HL-60/S4 (cell line): ENCODE measurements at regions not wholly inside any gene's neighbourhood (a gene's known extent, or its start where the extent isn't known, plus 50 kb on each side); places are given as distances from the start of the nearest gene placed in this dataset.
"Not testable (repeated sequence)": the region's sequence is repeated elsewhere in the genome, so short reads cannot be mapped to it uniquely, and the experiment has no call there.

Experiments
- in situ Hi-C: fragments of 300-500 bp; cut with MboI; formaldehyde crosslinking; loops from 2 replicates; pipeline ENCODE4 v1.14.3; 2022; ENCODE audit warnings: low sequenced_read_pairs

DNA sequence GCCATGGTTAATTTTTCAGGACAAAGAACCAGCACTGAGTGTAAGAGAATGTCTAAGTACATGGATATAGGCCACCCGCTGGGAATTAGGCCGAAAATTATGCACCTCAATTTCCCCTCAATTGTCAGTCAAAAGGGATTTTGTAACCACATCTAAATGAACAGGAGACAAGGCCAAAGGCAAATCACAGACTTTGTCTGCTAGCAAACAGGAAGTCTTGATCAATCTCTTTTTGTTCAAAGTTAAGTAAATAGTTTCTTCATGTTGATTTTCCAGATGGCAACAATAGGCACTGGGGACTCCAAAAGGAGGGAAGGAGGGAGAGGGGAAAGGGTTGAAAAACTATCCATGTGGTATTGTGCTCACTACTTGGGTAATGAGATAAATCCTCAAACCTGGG lies 276.0 kb downstream of the COG6 start:
- in situ Hi-C loops = no loop called here

DNA sequence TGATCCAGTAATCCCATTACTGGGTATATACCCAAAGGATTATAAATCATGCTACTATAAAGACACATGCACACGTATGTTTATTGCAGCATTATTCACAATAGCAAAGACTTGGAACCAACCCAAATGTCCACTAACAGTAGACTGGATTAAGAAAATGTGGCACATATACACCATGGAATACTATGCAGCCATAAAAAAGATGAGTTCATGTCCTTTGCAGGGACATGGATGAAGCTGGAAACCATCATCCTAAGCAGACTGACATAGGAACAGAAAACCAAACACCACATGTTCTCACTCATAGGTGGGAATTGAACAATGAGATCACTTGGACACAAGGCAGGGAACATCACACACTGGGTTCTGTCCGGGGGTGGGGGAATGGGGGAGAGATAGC lies 277.1 kb downstream of the COG6 start:
- in situ Hi-C loops = not testable (repeated sequence)

DNA sequence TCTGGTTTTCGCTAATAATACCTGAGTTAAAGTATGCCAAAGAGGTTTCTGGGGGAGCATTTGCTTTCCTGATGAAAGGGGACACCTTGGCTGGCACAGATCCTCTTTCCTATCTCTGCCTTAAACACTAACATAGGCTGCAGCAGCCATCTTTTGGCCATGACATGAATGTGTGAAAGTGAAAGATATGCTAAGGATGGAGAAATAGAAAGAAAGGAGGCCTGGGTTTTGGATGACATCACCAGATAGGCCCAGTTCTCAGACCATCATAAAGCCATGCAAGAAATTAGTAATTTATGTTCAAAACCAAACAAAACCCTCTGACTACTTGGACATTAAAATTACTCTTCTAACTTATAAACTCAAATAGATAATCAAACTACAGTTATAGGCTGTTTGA lies 279.7 kb downstream of the COG6 start:
- in situ Hi-C loops = no loop called here

DNA sequence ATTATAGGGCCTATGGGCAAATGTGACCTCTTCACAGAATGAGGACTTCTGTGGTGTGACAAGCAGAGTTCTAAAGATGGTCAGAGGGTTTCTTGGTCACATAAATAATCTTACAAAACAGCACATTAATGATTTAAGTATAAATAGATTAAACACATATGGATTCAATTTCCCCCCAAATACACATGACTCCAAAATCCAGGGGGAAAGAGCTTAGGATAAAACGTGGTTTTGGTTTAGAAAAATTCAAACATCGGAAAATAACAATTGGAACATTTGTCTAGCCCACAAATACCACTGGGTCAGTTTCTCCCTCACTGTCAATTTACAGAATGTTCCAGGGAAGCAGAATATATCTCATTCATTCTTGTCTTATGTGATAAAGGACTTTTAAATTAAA lies 283.1 kb downstream of the COG6 start:
- in situ Hi-C loops = no loop called here

DNA sequence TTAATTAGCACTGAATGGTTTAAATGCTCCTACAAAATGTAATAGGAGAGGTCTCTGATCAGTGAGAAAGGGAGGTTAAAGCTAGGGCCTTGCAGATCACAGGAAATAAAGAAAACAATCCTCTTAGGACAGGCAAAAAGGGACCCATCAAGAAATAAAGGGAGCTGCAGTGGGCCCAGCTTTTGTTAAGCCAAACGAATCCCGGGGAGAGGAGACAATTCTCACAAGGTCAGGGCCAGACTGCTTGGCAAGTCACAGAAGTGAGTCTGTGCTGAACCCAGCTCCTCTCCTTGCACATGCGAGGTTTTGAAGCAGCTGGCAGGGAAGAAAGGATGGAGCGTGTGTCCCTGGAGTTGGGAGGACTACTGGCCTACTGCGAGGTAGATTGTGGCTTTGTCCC lies 285.8 kb downstream of the COG6 start:
- in situ Hi-C loops = no loop called here

DNA sequence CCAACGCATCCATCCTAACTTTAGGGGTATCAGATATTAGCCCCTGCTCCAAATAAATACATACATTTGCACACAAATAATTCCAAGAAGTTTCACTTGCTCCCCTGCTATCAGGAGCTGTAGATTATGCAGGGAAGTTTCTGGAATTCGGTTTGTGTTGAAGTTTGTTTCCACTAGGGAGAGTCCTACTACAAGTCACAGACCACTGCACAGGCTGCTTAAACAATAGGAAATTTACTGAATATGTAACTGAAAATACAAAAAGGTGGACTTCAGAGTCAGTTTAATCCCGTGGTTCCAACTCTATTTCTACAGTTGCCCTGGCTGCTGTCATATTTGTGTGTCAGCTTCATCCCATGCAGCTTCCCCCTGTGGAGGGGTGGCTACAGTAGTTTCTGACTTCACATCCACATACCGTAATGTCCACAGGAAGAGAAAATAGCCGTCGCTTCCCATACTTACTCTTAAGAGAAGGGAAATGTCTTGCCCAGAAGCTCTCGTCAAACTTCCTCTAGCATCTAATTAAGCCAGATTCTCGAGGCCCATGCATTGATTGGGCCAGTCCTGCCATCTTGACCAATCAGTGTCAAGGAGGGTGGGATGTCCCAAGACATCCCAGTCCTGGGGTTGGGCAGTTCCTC lies 286.6 kb downstream of the COG6 start:
- in situ Hi-C loops = no loop called here

DNA sequence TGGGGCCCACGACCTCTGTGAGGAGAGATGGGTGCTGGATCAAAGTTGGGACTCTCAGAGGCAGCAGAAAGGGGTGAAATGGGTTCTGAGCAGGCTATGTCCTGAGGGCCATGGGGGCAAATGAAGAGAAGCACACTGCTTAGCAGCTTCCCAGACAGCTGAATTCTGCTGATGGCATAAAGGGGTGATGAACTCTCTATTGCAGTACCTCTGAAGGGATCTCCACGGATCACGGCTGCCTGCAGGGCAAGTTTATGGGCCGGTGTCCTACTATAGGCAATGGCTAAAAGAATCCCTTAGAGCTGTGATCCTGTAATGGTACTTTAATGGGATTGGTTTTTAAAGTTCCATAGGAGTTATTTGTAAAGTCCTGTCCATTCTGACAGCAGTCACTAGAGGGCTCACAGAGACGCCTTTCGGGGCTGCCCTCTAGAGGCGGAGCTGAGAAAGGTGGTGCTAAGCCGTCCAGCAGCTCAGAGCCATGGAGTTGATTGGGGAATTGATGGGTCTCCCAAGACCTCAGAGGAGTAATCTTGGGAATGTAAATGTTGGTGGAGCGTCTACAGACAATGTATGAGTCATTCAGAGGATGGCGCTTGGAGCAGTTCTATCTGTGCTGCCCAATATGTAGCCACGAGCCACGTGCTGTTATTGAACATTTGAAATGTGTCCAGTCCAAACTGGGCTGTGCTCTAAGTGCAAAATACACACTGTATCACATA lies 287.3 kb downstream of the COG6 start:
- in situ Hi-C loops = no loop called here

DNA sequence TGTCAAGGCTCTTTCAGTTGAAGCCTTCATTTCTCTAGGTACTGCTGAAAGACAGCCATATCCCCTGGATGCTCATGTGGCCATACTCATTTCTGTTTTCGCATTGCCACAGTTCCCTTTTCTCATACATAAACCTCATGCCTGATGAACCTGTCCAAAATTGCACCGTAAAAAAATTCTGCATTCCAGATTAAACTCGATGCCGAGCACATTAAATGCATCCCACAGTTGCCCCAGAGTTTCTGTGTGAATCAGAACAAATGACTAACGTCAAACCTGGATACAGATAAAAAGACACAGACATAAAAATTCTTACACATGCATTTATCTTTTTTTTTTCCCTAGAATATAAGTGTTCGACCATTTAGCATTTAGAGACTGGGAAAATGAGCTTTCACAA lies 288.2 kb downstream of the COG6 start:
- in situ Hi-C loops = no loop called here

DNA sequence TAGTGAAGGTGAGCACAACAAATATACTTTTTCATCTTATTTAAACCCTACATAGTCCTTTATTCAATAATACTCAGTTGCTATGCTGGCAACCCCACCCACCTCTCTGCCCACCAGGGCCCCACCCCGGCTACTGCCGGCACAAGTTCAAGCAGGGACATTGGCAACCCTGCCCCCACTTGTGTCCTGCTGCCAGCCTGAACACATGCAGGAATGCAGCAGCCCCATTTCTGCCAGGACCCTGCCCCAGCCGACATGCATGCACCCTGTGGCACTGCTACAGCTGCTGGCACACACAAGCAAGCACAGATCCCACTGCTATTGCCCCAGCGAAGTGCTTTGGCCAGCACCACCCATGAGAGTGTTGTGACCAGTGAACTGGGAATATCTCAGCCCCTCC lies 289.8 kb downstream of the COG6 start:
- in situ Hi-C loops = no loop called here

DNA sequence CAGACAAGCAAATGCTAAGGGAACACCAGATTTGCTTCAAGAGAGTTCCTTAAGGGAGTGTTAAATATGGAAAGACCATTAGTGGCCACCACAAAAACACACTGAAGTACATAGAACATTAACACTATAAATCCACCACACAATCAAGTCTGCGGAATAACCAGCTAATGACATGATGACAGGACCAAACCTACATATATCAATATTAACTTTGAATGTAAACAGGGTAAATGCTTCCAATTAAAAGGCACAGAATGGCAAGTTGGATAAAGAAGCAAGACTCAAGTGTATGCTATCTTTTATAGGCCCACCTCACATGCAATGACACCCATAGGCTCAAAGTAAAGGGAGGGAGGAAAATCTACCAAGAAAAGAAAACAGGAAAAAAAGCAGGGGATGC lies 291.3 kb downstream of the COG6 start:
- in situ Hi-C loops = no loop called here

DNA sequence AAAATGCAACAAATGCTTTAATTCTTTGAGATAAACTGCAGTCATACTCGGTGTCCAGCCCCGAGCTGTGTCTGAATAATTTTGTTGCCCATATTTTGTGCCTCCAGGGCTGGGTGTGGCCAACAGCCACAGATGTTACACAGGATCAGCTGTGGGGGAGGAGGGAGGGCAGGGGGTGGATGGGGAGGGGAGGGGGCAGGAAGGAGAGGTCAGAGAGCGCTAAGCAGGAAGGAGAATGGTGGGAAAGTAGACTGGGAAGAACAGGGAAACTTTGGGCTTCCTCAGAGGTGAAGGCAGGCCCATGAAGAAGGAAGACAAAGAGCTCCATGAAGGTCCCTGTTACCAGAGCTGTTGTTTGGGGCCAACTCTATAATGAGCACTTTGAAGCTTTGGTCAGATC lies 295.8 kb downstream of the COG6 start:
- in situ Hi-C loops = no loop called here

DNA sequence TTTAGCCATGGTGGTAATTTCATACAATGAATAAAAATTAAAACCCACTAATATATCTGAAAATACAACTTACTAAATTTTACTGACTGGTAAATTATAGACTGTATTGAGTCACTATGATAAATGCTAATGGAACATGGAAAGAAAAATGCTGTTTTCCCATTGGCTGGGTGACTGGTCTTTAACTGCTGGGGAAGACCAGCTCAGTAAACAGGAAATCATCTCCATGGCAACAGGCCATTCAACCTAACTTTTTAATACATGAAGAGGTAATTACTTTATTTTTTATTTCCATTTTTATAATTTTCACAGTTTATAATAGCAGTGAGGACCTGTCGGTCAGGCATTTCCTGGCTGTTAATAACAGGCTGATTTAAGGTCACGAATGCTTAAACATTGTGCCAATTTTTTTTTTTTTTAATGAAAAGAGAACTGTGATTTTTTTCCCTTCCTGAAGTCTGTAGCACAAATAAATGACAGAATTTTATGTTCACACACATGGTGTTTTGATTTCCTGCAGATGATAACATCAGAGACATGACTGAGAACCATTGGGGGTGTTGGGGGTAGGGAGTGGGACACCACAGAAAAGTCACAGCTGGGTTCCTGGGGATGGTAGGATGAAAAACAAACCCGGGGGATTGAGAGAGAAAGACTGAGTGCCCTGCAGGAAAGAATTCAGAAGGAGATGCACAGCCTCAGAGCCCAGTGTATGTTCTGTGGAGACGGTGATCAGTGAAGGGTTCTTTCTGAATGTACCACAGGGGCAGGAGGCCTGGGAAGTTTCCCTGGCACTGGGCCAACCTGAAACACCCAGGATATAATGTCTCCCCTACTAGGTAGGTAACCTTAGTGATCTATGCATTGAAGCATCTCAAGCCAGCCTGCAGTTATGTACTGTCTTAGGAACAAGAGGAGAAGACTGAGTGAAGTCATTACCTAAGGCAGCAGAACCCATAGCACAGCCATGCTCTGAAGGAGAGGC lies 297.1 kb downstream of the COG6 start:
- in situ Hi-C loops = no loop called here

DNA sequence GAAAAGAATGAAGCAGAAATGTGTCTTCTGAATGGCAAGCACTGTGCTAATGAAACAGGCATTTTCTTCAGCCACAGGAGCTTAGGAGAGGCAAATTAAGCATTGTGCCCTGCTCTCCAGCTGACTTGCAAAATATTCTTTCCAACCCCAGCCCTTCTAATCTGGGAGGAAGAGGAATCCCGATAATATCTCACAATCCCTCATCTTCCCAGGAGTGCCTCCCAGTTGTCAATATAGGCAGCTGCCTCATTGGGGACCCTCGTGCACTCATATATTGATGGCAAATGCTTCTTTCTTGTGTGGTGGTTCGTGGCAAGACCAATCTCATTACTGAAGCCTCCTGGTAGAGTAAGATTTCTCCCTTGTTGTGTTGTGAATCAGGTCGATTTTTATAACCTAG lies 299.0 kb downstream of the COG6 start:
- in situ Hi-C loops = no loop called here

DNA sequence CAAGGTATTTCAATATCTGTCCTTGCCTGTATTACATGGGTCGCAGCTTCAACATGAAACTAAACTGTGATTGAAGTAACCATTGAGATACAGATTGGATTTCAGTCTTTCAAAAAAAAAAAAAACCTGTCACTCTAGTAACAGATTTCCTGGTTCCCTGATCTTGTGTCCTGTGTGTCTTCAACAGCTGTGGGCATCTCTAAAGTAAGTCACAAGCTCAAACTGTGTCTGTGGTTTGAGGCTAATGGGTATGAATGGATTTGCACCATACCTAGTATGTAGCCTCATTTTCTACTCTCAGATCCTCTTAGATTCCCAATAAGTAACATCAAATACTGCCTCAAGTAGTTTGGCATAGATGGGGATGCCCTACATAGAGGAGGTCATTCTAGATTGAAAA lies 300.1 kb downstream of the COG6 start:
- in situ Hi-C loops = no loop called here

DNA sequence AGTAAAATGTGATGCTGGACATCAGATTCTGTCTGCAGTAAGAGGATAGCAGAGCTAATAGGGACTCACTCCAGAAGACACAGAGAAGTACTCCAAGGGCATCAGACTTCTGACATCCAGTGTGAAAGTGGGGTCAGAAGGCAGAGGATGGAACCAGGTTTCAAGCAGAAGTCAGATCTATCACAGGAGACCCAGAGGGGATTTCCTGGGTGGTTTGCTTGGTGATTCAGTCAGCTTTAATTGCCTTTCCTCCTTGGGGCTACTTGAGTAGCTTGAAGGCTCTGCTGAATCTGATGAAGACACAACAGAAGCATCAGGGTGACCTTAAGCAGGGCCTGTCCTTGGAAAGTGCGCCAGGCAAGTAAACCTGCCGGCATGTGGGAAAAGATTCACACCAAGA lies 300.6 kb downstream of the COG6 start:
- in situ Hi-C loops = no loop called here

DNA sequence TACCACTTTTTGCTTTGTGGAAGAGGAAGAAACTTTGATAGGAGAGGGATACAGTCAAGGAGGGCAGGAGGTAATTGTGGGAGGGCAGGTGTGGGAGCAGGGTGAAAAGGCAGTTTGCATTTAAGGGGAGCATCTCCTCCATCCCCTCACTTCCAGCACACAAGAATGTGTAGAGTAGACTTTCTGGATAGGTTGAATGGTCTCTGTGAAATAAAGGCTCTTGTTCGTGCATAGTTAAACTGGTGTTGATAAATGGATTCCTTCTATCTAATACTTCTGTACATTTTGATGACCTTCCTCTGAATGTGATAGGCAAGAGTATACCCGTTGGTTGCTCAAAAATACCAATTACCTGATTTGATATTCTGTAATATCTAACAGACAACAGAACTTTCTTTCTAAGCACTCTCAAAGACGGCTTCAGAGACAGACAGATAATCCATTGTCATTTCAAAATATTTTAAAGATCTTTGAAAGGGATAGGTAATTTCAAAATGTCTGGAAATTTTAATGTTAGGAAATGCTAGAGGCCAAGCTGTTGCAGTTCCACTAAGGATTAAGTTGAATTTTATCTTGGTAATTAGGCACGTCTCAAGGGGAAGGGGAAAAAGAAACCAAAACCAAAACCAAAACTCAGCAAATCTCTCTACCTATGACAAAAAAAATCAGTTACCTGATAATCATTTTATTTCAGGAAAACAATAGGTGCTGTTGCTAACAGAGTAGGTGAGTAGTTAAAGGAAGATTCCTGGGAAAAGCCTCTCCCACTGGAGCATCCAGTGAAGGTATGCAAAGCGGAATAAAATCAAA lies 302.6 kb downstream of the COG6 start:
- in situ Hi-C loops = no loop called here

DNA sequence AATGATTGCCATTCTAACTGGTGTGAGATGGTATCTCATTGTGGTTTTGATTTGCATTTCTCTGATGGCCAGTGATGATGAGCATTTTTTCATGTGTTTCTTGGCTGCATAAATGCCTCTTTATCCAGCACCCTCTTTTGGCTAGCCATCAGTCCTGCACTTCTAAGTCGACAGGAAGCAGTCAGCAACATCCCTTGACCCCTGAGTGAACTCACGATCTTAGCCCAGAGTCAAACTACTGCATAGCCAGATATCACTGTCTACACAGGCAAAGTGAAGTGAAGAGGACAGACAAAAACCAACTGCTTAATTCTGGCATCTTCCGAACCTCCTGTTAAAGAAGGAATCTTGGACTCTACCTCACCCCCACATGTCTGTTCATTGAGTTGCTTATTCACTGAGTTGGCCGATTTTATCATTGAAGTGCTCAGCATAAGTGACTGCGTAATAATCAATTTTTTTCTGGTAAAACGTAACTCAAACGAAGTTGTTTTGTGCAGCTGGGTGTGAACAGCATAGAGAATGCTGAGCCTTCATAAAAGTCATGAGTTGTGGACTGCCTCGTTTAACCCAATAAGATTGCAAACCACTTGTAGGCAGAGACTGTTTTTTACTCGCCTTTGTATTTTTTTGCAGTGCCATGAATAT lies 304.2 kb downstream of the COG6 start:
- in situ Hi-C loops = no loop called here

DNA sequence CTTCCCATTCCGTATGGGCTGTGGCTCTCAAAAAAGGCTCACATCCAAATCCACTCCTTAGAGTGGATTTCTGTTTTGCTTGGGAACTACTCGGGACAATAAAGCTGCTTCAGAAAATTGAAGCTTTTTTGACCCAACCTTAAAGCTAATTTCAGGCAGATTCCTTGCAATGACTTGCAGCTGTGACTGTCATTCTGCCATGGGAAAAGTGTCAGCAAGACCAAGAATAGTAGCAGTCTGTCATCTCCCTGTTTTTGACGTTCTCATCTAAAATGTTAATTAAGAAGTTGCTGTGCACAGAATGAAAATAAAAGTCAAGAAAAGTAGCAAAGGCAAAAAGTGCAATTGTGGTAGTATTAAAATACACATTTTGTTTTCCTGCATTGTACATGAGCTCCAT lies 304.7 kb downstream of the COG6 start:
- in situ Hi-C loops = no loop called here

DNA sequence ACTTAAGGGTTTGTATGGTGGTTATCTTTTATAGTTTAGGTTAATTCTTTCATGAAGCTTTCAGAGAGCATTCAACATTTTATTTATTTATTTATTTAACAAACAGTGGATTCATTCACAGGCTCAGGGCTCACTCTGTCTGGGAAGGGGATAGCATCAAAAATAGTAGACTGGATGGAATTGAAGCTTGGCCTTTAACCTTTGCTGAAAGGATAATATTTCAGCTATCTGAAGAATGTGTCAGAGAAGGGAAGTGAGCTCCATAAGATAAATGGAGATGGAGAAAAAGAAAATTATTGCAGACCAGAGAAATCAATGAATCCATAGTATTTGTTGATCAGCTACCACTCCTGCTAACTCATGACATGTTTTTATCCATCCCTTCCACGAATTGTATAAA lies 305.6 kb downstream of the COG6 start:
- in situ Hi-C loops = no loop called here

DNA sequence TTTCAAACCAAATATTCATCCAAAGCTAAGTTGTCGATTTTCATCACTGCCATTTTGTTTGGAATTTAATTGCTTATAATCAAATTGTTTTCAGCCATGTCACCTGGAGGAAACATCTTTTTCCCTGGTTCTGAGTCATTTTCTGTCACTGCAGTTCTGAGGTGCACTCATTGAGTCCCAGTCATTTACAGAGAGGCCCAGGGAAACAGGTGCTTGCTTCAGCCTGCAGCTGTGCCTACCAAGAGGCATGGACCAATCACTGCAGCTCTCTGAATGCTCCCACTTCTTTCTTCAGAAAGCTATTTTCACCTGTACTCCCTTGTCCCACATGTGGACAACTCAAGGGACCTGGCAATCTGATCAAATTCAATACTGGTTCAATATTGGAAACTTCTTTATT lies 308.1 kb downstream of the COG6 start:
- in situ Hi-C loops = no loop called here
